SK-N-DZ (cell line): ENCODE measurements at regions not wholly inside any gene's neighbourhood (a gene's known extent, or its start where the extent isn't known, plus 50 kb on each side); places are given as distances from the start of the nearest gene placed in this dataset.

ENCODE experiments used
- DNase-seq: peaks from one replicate; pipeline ENCODE4 v3.0.0-alpha.2; 2015; ENCODE audit warnings: low spot score

- DNase-seq, result no peak
Observed at GRCh38 chr16:74183601-74184360, 112.8 kb upstream of the PSMD7 start.

GRCh38 chr16:74169687-74170376 is 126.8 kb upstream of the PSMD7 start:
- no peak for DNase-seq

DNA sequence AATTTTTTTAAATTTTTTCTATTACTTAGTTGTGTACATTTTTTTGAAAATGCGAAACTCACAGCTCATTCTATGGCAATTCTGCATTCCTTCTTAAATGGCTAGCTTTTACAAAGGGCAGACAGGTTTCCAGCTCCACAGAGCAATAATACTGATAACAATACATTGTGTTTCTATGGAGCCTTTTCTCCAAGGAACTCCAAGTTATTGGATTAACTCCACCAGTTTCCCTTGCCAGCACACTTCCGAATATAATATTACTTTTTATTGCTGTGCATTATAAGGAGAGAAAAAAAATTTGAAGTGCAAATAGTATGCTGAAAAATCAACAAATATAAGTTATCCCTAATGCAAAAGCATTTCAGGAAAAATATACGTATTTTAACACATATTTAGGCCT is 127.5 kb upstream of the PSMD7 start:
- no peak for DNase-seq

DNA sequence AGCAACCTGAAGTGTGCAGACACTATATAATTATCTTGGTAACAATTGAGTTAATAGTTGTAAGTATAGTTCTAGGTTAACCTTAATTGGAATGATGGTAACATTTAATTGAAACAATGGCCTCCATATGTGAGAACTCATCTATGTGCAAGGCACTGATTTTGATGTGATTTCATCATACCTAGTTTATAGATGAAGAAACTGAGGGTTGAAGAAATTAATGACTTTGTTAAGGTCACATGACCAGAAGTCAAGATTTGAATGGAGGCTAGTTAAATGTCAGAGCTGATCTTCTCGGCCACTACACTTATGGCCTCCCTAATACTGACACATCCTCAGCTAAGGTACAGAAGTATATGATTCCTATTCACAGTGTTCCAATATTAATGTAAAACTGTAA is 128.2 kb upstream of the PSMD7 start:
- DNase-seq, result no peak

DNA sequence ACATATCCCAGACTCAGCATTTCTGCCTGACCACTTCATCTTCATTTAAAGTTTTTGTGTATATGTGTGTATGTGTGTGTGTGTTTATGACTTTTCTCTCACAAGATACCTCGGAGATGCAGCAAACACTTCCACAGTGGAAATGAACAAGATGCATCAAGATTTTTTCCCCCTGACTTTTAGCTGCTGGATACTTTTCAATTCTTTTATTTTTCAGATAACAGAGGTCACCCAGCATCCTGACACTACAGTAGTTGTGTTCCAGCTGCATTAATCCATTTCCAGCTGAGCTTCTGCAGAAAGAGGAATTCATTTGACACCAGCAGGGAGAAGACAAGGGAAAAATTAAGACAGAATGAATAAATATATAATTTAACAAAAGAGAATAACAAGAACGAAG is 130.2 kb upstream of the PSMD7 start:
- no peak for DNase-seq

GRCh38 chr16:74165566-74166080 is 131.0 kb upstream of the PSMD7 start:
- DNase-seq, result no peak

DNA sequence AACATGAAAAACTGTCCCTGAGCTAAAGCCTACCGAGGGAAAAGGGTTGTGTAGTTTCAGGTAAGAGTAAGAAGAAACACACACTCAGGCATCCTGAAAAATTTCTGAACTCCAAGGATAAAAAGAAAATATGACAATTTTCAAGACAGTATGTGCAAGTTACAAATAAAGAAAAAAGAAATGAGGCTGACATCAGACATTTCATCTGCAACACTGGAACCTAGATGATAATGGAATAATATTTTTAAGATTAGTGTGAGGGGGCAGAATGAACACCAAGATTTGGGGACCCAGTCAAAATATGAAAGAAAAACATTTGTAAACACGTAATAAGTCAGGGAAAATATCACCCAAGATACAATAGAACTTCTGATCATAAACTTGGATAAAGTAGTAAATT is 135.9 kb upstream of the PSMD7 start:
- no peak for DNase-seq

DNA sequence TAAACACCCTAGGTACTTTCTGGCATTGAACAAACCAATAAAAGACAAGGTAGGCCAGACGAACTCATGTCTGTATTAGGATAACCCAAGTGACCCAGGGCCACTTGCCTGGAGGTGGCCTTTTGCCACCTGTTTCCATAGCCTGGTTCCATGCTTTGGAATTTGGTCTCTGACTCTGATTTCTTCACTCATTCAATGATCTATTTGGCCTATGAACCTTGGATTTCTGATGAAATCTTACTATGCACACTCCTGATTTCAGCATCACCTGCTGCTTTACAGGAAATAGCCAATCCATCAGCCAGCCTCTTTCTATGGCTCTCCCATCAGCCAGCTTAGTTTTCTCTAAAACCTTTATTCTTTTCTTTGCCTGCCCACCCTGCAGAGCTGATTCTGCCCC is 142.8 kb upstream of the PSMD7 start:
- DNase-seq, result no peak

- DNase-seq, result no peak
Observed at GRCh38 chr16:74146643-74147042, 150.0 kb upstream of the PSMD7 start.

GRCh38 chr16:74143171-74143570 is 153.4 kb upstream of the PSMD7 start:
- no peak for DNase-seq

GRCh38 chr16:74141015-74141414 is 155.6 kb upstream of the PSMD7 start:
- DNase-seq, result no peak

- DNase-seq, result no peak
Observed at GRCh38 chr16:74140557-74140956, 156.1 kb upstream of the PSMD7 start.

GRCh38 chr16:74123826-74124225 is 172.8 kb upstream of the PSMD7 start:
- no peak for DNase-seq

GRCh38 chr16:74123195-74123594 is 173.4 kb upstream of the PSMD7 start:
- DNase-seq, result no peak

DNA sequence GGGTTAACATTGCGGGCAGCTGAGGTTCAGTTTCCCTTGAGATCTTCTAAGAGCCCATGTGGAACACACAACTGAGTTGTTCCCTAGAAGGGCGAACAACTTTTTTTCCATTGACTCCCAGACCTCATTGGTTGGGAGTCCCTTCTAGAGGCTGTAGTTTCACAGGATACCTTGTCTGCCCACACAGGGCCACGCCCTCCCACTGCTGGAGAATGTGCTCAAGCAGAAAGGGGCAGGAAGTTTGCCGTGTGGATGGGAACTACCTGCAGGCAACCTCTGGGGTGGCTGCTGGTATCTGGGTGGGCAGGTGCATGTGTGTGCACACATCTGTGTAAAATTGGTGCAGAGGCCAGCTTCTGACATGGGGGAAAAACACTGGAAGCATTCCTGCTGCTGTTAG is 178.8 kb upstream of the PSMD7 start:
- no peak for DNase-seq

DNA sequence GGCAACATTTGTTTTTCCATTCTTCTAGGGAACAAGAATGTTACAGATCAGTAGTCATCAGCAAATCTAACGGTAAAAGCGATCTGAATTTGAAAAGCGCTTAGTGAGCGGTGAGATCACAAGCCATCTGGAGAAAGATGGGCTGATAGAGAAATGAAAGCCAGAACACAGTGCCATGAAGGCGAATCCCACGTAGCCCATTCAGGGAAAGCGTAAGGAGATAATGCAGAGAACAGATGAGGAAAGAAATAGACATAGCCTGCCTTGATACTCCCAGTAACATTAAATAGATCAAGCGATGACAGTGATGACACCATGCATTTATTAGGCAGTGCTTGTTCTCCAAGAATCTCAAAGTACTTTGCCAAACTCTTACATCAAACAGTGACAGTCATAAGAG is 183.1 kb upstream of the PSMD7 start:
- peak; percentile 49 for DNase-seq

GRCh38 chr16:74111456-74111982 is 185.1 kb upstream of the PSMD7 start:
- DNase-seq, result peak; percentile 29

- peak; percentile 62 for DNase-seq
Observed at GRCh38 chr16:74107795-74108610, 188.6 kb upstream of the PSMD7 start.

DNA sequence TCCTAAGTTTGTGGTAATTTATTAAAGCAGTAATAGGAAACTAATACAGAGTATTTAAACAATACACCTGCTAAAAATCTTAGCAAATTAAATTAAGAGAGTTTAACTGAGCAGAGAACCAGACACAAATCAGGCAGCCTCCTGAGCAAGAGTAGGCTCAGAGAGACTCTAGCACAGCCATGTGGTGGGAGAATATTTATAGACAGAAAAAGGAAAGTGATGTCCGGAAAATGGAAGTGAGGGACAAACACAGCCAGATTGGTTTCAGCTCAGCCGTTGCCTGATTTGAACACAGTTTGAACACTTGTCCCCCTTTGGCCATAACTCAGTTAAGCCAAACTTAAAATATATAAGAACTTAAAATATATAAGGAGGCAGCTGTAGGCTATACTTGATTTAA is 192.6 kb upstream of the PSMD7 start:
- DNase-seq, result no peak

- no peak for DNase-seq
Observed at GRCh38 chr16:74101379-74102137, 195.1 kb upstream of the PSMD7 start.
